DND-41 (cell line): ENCODE measurements at regions not wholly inside any gene's neighbourhood (a gene's known extent, or its start where the extent isn't known, plus 50 kb on each side); places are given as distances from the start of the nearest gene placed in this dataset.

Experiments
- EZH2 ChIP-seq: IDR thresholded peaks from 3 replicates; pipeline ENCODE4 v1.6.1; 2012; ENCODE audit warnings: borderline replicate concordance, low read depth, mild to moderate bottlenecking, moderate library complexity, low read length, inconsistent platforms; ENCODE audit not compliant: severe bottlenecking
- TF ChIP-seq, protein P1 (sequence below): IDR thresholded peaks from 2 replicates; pipeline ENCODE4 v1.5.1; 2012; ENCODE audit warnings: borderline replicate concordance, low read length, moderate library complexity, mild to moderate bottlenecking; ENCODE audit not compliant: poor library complexity, severe bottlenecking; ENCODE audit errors: extremely low read depth

DNA sequence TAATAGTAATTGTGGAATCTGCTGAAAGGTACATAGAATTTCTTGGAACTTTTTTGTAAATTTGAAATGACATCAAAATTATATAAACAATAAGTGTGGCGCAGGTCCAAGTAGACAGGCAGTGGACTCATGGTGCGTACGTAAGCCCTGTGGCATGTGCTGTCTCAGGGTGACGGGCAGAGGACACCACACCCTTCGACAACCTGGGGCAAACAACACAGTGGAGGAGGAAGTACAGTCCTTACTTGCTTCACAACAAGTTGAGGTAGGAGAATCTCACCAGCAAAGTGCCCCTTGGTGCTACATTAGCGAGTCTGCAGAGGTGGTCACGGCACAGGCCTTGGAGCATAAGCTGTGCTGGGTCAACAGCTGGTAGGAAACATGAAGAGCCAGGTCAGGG lies 180.9 kb downstream of the AEBP2 start:
- TF ChIP-seq, protein P1, sequence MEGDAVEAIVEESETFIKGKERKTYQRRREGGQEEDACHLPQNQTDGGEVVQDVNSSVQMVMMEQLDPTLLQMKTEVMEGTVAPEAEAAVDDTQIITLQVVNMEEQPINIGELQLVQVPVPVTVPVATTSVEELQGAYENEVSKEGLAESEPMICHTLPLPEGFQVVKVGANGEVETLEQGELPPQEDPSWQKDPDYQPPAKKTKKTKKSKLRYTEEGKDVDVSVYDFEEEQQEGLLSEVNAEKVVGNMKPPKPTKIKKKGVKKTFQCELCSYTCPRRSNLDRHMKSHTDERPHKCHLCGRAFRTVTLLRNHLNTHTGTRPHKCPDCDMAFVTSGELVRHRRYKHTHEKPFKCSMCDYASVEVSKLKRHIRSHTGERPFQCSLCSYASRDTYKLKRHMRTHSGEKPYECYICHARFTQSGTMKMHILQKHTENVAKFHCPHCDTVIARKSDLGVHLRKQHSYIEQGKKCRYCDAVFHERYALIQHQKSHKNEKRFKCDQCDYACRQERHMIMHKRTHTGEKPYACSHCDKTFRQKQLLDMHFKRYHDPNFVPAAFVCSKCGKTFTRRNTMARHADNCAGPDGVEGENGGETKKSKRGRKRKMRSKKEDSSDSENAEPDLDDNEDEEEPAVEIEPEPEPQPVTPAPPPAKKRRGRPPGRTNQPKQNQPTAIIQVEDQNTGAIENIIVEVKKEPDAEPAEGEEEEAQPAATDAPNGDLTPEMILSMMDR, result no peak
- no peak for TF ChIP-seq EZH2
